Right ventricle myocardium superior (tissue), 1 donor: ENCODE measurements at regions not wholly inside any gene's neighbourhood (a gene's known extent, or its start where the extent isn't known, plus 50 kb on each side); places are given as distances from the start of the nearest gene placed in this dataset.

Experiments
- ATAC-seq: fragments of 200-7000 bp; cut with Tn5 transposase; one replicate; pipeline ENCODE4 v1.9.1; 2020; ENCODE audit warnings: mild to moderate bottlenecking; ENCODE audit not compliant: poor library complexity
- DNase-seq: peaks from one replicate; pipeline ENCODE4 v3.0.0-alpha.2; 2020
- intact Hi-C: fragments of 100-400 bp; cut with DNase I; formaldehyde crosslinking; loops from one replicate; pipeline ENCODE4 v1.11.2; 2022
- donor health status: DM: no; HTN: yes; CAD: no; lungs with severe emphysema.

DNA sequence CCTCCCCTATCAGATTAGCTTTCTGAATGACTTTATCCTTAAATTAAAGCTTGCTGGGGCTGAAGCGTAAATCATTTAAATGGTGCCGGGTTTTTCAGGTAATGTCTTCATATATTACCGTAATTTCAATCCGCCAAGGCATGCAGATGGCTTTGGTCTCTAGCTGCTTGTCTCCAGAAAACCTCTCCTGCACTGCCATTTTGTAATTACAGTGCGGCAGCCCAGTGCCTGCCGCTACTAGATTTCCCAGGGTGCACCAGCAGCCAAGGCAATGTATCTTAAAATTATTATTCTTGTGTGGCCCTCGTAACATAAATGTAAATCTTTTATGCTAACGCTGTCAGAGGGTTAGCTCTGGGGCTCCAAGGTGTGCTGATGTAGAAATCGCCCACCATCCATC lies 208.5 kb downstream of the TMEM114 start:
- DNase-seq (no peak), ATAC-seq (no peak)
- intact Hi-C loops, result no loop called here

- intact Hi-C loops, result no loop called here
- ATAC-seq (no peak), DNase-seq (no peak)
Observed at GRCh38 chr16:8380311-8380710, 210.0 kb downstream of the TMEM114 start.

DNA sequence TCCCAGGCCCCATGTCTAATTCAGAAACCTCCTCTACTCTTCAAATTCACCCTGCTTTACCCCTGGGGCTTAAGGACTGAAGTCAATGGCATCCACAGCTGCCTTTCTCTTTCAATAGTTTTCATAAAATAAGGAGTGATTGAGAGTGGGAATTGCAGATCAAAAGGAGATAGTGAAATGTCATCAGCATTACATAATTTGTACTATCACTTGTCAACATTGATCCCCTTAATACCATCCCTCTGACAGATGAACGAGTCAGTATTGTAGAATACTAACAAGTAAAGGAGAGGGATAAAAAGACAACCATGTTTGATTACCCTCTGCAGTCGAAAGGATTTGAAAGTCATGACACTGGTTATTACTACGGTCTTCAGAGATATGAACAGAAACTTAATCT lies 212.4 kb downstream of the TMEM114 start:
- ATAC-seq (no peak), DNase-seq (no peak)
- intact Hi-C loops, result no loop called here

DNA sequence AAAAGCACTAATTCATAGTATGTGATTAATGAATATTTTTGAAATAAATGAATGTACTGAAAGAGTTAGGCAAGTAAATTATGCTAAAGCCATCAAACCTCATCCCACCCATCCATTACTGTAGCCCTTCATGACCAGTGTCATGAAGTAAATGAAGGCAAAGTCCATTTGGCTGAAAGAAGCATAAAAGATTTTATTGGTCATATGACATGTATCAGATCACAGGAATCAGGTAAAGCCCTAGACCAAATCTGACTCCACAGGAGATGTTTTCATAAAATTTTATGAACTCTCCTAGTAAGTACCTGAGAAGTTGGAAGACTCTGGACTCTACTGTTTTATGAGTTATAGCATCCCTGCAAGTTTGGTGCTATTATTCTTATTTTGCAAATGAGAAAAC lies 213.5 kb downstream of the TMEM114 start:
- intact Hi-C loops, result no loop called here
- no peak for DNase-seq
- no peak for ATAC-seq

DNA sequence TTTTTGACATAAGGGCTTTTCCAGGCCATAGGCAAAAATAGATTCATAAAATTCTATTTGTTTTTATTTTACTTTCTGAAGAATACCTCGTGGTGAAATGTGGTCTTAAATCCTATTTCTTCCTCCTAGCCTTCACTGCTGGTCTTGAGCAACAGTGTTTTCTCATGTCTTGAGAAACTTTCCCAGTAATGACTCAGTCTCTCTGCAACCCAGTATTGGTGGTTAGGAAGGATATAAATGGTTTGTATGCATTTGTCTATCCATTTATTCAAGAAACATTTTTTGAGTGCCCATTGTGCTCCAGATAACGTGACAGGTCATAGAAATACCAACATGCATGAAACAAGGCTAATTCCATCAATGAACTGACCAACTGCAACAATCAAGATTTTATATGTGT lies 213.9 kb downstream of the TMEM114 start:
- no peak for ATAC-seq

GRCh38 chr16:8375232-8375587 lies 215.1 kb downstream of the TMEM114 start:
- DNase-seq (no peak), ATAC-seq (no peak)
- intact Hi-C loops, result no loop called here

More for the DNA sequence above, 213.9 kb downstream of the TMEM114 start:
- no peak for DNase-seq
- intact Hi-C loops, result no loop called here

DNA sequence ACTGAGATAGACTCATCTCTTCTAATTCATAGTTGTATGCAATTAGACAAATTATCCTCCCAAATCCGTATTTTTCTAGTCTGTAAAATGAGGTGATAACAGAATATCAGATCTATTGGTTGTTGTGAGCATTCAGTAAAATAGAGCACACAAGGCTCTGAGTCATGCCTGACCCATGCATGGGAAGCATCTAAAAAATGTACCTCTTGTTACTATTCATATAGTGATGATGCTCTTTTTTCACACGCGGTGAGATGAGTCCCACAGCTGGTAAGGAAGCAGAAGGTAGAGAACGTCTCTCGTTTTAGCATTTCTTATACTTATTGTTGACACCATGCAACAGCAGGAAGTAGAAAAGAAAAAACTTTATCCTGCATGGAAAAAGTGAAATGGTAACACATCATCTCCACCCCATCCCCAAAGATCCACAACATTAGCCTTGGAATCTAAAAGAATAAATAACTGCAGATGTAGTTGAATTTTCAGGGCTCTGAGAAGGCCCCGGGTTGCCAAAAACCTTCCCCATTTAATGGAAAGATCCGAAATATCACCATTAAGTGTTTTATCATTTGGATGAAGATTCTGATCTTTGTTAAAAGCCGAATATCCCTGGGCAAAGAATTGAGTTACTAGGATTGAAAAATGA lies 215.6 kb downstream of the TMEM114 start:
- DNase-seq (no peak), ATAC-seq (no peak)
- intact Hi-C loops, result no loop called here

GRCh38 chr16:8373676-8374431 lies 216.5 kb downstream of the TMEM114 start:
- intact Hi-C loops, result no loop called here
- DNase-seq (no peak), ATAC-seq (no peak)

- DNase-seq (no peak), ATAC-seq (no peak)
- intact Hi-C loops, result no loop called here
Observed at GRCh38 chr16:8372141-8372540, 218.2 kb downstream of the TMEM114 start.

GRCh38 chr16:8370374-8371270 lies 219.7 kb downstream of the TMEM114 start:
- no peak for ATAC-seq
- DNase-seq, result no peak
- intact Hi-C loops, result no loop called here

DNA sequence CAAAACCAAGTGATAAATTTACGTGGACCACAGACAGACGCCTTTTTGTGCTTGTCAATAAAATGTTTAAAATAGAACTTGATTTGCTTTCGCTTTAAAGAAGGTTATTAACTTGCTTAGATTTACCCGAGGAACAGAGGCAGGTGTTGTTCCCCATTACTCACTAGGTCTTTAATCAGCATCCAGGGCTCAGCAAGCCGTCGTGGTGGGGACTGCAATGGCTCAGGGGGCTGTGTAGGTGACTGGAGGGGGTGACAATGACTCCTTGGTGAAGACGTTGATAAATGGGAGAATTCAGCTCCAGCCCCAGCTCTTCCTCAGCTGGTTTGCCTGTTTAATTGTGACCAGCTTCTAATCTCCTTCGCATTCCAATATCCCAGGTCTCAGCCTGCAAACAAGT lies 231.4 kb downstream of the TMEM114 start:
- intact Hi-C loops, result loop anchor here (10.0 kb wide), 1 partner anchor 1334 kb away; no protein-coding TSS in a partner anchor
- DNase-seq (no peak), ATAC-seq (no peak)

GRCh38 chr16:8355675-8356074 lies 234.6 kb downstream of the TMEM114 start:
- DNase-seq, result no peak
- intact Hi-C loops, result loop anchor here (10.0 kb wide), 1 partner anchor 1331 kb away; no protein-coding TSS in a partner anchor

DNA sequence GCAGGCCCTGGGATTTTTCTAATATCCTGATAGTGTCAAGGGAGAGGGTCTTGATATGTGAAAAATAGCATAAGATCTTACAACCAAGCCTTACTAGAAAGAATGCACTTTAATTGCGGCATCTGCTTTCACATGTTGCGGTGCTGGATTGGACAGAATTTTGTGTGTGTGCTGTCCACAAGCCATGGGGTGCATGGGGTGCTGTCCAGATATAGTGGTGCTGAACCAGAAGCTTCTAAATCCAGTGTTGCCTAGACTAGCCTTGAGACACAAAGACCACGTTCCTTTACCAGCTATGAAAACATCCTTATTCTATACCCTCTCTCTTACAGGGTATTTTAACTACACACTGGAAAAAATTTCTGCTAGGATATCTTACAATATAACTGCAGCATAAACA lies 244.0 kb downstream of the TMEM114 start:
- ATAC-seq, result no peak
- DNase-seq, result no peak
- intact Hi-C loops, result no loop called here

More at GRCh38 chr16:8355675-8356074, 234.6 kb downstream of the TMEM114 start:
- ATAC-seq, result no peak

DNA sequence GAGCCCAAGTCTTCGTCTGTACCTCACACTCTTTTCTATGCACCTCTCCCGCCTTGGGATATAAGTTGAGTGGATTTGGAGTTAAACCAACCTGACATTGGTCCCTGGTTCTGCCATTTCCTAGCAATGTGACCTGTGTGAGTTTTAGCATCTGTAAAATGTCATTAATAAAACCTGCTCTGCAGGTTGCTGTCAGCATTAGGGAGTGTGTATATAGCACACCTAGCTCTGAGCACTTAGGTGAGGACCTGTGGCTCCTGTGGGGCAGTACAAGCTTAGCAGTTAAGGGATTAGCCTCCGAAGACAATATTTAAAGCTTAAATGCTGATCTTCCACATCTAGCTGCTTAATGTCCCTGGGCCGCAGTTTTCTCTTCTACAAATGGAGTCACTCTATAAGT lies 248.0 kb downstream of the TMEM114 start:
- intact Hi-C loops, result loop anchor here (5.0 kb wide), 1 partner anchor 50 kb away; no protein-coding TSS in a partner anchor
- ATAC-seq (no peak), DNase-seq (no peak)

DNA sequence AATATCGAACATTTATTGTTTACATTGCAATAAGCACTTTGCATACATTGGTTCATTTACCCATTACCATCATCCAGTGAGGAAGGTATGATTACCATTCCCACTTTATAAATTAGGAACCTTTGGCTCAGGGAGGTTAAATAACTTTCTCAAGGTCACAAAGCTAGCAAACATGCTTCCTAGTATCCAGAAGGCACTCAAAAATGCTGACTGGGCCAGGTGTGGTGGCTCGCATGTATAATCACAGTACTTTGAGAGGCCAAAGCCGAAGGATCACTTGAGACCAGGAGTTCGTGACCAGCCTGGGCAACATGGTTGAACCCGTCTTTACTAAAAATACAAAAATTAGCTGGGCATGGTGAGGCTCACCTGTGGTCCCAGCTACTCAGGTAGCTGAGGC lies 259.6 kb downstream of the TMEM114 start:
- no peak for DNase-seq
- ATAC-seq, result no peak
- intact Hi-C loops, result no loop called here

- ATAC-seq, result no peak
- no peak for DNase-seq
- intact Hi-C loops, result no loop called here
Observed at GRCh38 chr16:8326232-8326631, 264.1 kb downstream of the TMEM114 start.

DNA sequence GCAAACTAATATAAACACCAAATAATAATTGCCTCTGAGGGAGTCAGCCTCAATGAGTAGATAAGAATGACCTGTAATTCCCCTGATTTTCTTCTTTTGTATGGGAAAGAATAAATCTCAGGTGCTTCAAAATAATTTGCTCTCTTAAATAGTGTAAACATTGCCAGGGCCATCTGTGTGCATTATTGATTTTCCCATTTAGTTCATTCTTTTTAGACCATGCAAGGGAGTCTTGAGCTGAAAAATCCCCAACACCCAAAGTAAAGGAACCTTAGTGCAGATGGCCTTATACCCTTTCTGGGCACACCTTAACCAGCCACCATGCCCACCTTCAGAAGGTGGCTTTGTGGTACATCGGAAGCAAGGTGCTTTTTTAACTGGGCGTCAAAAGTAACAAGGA lies 267.2 kb downstream of the TMEM114 start:
- ATAC-seq, result no peak
- DNase-seq, result no peak
- intact Hi-C loops, result no loop called here

- DNase-seq (no peak), ATAC-seq (no peak)
- intact Hi-C loops, result no loop called here
Observed at GRCh38 chr16:8320131-8320530, 270.2 kb downstream of the TMEM114 start.

DNA sequence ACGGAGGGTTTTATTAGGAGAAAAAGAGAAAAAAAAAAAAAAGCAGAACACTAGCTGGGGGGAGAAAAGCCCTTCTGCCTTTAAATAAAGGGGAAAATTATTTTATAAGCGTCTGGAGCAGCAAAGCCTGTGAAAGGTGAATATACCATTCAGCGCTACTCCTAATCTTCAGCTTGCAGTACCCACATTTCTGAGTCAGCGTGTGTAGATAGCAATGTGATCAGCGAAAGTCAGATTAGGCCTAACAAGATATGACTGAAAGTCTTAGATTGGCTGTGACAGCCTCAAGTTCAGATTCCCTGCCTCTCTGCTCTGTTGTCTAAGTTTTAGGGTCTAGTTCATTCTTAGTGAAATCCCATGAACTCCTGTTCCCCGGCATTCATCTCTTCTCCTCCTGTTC lies 279.5 kb downstream of the TMEM114 start:
- DNase-seq, result no peak
- no peak for ATAC-seq
- intact Hi-C loops, result no loop called here
